DMS153 (cell line): ENCODE measurements at regions not wholly inside any gene's neighbourhood (a gene's known extent, or its start where the extent isn't known, plus 50 kb on each side); places are given as distances from the start of the nearest gene placed in this dataset.
"Not testable (repeated sequence)": the region's sequence is repeated elsewhere in the genome, so short reads cannot be mapped to it uniquely, and the experiment has no call there.

ENCODE experiments used
- DNase-seq: peaks from one replicate; lab custom pipeline; 2025; lab: John Stamatoyannopoulos, UW

DNA sequence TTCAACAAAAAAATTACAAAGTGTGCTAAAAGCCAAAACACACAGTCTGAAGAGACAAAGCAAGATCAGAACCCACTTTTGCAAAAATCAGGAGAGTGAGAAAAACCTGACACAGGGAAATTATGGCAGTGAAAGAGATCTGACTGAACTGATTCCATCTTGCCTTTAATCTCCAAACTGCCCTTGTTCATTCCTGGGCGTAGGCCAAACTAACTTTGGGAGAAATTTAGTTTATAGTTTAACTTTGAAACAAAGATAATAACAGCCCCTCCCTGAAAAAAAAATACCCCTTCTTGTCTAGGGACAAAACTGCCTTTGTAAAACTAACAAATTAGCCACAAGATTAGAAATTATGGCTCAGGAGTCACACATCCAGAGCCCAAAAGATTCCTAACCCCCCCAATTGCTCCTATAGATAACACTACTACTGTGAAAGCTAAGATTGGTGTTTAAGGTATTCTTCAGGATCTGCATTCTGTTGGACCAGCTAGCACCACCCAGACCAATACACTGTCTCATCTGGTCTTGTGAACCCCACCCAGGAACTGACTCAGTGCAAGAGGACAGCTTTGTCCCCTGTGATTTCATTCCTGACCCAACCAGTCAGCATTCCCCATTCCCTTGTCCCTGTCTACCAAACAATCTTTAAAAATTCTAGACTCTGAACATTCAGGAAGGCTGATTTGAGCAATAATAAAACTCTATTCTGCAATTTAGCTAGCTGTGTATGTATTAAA, 226.1 kb upstream of the SH3BP4 start:
- no peak for DNase-seq

DNA sequence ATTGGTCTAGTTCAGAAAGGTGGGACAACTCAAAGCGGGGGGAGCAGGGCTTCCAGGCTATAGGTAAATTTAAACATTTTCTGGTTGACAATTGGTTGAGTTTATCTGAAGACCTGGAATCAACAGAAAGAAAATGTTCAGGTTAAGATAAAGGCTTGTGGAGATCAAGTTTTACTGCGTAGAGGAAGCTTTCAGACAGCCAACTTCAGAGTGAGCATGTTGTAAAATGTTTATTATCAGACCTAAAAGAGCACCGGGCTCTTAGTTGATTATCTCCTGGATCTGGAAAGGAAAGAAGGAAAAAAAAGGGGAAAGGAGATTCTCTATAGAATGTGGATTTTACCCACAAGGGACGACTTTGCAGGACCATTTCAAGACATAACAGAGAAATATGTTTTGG, 227.0 kb upstream of the SH3BP4 start:
- DNase-seq = no peak

- no peak for DNase-seq
Measured at GRCh38 chr2:234723400-234723799, 226.5 kb upstream of the ARL4C start.

GRCh38 chr2:234722176-234722575, 225.3 kb upstream of the ARL4C start:
- no peak for DNase-seq

DNA sequence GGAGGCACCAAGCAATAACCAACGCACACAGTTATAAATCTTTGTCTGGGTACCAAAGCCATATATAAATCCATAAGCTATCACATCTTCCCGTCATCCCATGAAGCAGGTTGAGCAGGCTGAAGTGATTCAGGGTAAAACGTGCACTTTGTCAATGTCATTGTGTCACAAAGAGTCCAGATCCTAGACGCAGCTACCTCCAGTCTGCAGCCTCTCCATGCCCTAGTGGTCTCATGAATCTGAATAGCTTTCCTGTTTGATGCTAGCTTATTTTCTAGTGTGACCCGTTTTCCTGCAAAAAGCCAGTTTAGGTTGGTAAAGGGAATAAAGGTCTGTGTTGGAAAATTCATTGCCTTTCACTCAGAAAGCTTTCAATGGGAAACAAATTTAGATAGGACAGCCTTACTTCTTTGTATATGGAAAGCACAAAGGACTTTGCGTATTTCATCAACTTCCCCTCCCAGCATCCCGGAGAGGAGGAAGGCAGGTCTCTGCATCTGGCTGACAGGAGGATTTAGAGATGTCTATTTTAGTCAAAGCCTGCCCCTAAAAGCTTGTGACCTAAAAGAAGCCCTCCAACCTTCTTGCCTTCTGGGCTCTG, 222.3 kb upstream of the ARL4C start:
- no peak for DNase-seq

DNA sequence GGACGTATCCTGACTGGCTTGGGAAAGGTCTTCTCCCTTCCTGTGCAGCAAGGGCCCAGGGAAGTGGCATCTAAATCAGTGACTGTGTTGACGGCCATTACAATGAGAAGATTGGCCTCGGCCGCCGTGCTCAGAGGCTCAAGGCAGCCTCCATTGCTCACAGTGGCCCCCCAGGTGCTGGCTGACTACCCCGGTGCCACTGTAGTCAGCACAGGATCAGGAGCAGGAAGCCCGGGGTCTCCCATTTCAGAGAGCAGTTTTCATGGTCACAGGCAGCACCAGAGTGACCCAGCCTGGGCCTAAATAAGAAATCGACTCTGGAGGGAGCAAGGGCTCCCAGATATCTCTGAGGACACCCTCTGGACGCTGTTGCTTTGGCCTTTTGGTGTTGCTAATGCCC, 219.4 kb upstream of the ARL4C start:
- no peak for DNase-seq

DNA sequence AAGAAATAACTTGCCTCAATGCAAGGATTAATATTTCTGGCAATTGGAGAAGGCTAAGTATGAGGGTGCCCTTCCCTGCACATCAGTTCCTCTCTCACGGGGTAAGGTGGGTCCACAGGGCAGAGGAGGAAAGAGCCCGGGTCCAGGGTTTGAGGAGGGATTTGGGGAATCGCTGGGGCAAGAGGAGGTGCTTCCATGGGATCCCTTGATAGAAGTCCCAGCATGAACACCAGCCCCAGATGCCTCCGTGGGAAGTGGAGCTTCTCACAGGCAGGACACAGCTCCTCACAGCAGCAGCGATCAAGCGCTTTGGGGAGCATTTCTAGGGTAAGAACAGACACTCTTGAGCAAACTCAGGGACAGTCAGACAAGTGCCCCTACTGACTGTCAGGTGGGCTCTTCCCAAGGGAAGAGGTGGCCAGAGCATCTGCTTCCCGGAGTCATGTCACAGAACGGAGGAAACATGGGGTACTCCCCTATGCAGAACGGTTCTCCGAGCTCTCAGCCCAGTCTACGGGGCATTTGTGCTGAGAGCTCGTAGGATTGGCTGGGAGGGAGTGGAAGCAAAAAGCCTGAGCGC, 218.9 kb upstream of the ARL4C start:
- DNase-seq = no peak

- no peak for DNase-seq
Measured at GRCh38 chr2:234714711-234715110, 217.8 kb upstream of the ARL4C start.

DNA sequence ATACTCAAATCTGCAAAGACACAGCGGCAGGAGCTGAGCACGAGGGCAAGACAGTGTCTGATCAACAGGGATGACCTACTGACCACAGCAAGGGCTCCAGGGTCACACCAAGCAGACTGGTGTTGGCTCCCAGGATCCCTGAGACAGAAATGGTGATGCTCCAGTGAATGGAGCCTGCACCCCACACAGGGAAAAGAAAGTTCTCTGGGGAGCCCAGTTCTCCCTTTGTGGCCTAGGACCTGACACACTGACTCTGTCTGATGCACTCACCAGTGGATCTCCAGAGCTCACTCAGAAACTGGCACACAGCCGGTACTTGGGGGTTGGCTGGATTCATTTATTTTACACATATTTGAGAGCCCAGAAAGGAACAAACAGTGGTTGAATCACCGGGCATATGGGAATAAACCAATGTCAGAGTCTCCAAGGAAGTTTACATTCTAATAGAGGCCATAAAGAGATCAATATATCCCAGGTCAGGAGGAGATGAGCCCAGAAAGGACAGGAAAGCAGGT, 215.6 kb upstream of the ARL4C start:
- DNase-seq = no peak

DNA sequence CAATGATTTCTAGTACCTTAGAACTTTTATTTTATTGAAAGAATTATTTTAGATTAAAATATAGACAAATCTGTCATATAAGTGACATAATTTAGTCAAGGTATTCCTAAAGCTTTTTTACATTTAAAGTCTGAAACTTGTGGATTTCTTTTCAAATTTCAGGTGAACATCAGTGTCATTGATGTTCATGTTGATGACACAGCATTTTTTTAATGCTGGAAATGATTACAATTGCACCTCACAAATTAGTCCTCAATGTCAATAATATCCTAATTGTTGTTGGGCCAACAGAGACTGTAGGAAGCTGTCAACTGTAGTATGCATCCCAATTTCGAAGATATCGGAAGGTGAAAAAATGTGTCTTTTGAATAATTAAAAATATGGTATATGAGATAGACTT, 214.4 kb upstream of the ARL4C start:
- DNase-seq = no peak

DNA sequence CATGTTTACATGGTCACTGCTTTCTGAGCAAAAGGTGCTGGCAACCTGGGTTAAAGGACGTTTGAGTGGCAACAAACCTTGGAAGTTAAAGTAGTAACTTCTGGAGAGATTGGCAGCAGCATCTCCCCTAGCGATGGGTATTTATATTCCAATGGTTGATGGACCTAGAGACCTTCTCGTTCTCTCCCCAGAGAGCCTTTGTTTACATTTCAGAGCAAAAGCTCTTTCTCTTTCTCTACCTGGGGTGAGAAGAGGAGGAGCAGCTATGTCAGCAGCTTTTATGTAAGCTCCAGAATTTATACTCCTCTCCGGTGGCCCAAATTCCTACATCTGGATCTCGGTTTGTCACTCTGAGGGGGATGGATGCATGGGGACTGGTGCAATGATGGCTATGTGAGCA, 213.7 kb upstream of the ARL4C start:
- DNase-seq = no peak

- DNase-seq = no peak
Measured at GRCh38 chr2:234710066-234710465, 213.2 kb upstream of the ARL4C start.

GRCh38 chr2:234708717-234709116, 211.8 kb upstream of the ARL4C start:
- no peak for DNase-seq

- no peak for DNase-seq
Measured at GRCh38 chr2:234708091-234708683, 211.3 kb upstream of the ARL4C start.

- DNase-seq = no peak
Measured at GRCh38 chr2:234706086-234706485, 209.2 kb upstream of the ARL4C start.

DNA sequence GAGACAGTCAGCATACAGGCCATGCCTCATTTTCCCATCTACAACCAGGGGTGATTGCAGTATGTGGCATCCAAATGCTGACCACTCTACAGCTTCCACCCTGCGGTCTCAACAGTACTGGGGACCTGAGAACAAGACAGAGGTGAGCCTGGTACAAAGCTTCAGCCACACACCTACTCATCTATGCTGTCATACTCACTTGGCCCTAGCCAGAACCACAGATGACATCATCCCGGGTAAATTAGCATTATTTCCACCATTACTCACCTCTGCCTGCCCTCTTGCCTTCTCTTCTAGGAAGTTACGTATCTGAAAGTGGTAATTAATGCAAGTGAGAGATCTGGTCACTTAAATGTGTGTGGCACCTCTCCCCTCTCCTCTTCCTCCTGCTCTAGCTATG, 208.2 kb upstream of the ARL4C start:
- DNase-seq = no peak

DNA sequence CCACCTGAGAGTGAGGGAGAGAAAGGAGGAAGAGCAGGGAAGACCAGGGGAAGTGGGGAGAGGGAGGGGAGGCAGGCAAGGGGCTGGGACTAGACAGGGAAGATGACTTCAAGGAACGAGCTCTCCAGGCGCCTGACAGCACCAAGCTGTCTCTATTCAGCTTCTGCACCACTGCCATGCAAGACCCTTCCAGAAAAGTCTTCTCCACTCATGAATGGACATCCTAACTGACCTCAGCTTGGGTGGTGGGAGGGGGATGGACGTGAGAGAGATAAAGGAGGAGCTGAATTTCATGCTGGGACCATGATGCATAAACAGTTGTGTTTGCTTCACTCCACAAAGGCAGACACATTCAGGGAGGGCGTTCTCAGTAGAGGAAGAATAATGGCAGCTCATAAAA, 206.4 kb upstream of the ARL4C start:
- DNase-seq = no peak

DNA sequence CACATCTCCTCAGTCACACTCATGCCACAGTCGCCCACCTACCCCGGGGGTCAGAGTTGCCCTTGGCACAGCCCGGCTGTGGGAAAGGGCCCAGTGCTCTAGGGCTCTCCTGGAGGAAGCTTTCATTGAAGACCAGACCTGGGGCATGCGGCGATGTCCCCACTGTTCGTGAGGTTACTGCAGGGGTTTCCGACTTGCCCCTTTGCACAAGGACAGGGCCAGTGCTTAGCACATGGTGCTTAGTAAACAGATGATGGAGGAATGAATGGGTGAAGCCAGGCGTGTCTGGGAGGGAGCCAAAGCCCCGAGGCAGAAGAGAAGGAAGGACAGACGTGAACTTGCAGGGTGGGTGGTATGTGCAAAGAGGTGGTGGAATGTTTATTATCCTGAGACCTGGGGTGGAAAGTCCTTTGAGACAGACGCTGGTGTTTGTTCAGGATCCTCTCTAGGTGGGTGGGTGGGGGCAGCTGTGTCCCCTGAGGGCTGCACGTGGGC, 205.9 kb upstream of the ARL4C start:
- DNase-seq = no peak

- no peak for DNase-seq
Measured at GRCh38 chr2:234701841-234702240, 205.0 kb upstream of the ARL4C start.

- DNase-seq = no peak
Measured at GRCh38 chr2:234701421-234701820, 204.5 kb upstream of the ARL4C start.

GRCh38 chr2:234699456-234699855, 202.6 kb upstream of the ARL4C start:
- DNase-seq = no peak

GRCh38 chr2:234697300-234697876, 200.5 kb upstream of the ARL4C start:
- DNase-seq = not testable (repeated sequence)
